WTC11 (cell line): ENCODE measurements at regions not wholly inside any gene's neighbourhood (a gene's known extent, or its start where the extent isn't known, plus 50 kb on each side); places are given as distances from the start of the nearest gene placed in this dataset.

Experiments
- ATAC-seq: fragments of 200-7000 bp; cut with Tn5 transposase; 2 replicates; pipeline ENCODE4 v1.10.0; 2021; ENCODE audit warnings: mild to moderate bottlenecking, moderate library complexity
- CTCF ChIA-PET: fragments of 300-600 bp; sonication (Branson Sonifier 250); formaldehyde crosslinking; loops from one replicate; lab custom pipeline; 2021; ENCODE audit warnings: antibody characterized with exemption; lab: Charles Lee
- POLR2A ChIA-PET: fragments of 350-600 bp; sonication (Branson Sonifier 250); formaldehyde crosslinking; loops from one replicate; lab custom pipeline; 2021; ENCODE audit warnings: antibody characterized with exemption; lab: Charles Lee
- DNase-seq: peaks from one replicate; pipeline ENCODE4 v3.0.0; 2021; ENCODE audit warnings: low spot score
- H3K27ac Mint-ChIP-seq: 2 replicates; pipeline ENCODE4 v1.8.0; 2021; ENCODE audit warnings: mixed read lengths
- H3K27me3 Mint-ChIP-seq: 2 replicates; pipeline ENCODE4 v1.8.0; 2021; ENCODE audit warnings: low read depth, mild to moderate bottlenecking, moderate library complexity, mixed read lengths
- H3K36me3 Mint-ChIP-seq: 2 replicates; pipeline ENCODE4 v1.8.0; 2021; ENCODE audit warnings: mixed read lengths
- H3K4me1 Mint-ChIP-seq: 2 replicates; pipeline ENCODE4 v1.8.0; 2022; ENCODE audit warnings: mixed read lengths
- H3K4me3 Mint-ChIP-seq: 2 replicates; pipeline ENCODE4 v1.8.0; 2021; ENCODE audit warnings: mild to moderate bottlenecking, moderate library complexity, mixed read lengths
- H3K9me3 Mint-ChIP-seq: 2 replicates; pipeline ENCODE4 v1.8.0; 2021; ENCODE audit warnings: mixed read lengths
- ELF4 ChIP-seq: sonication (generic); formaldehyde crosslinking; IDR thresholded peaks from 2 replicates; pipeline ENCODE4 v1.8.1; 2022; ENCODE audit warnings: low read depth, mild to moderate bottlenecking, moderate library complexity, missing genetic modification reagents
- FOXJ3 ChIP-seq: sonication (generic); formaldehyde crosslinking; IDR thresholded peaks from 2 replicates; pipeline ENCODE4 v1.9.0; 2021; ENCODE audit warnings: missing genetic modification reagents, mild to moderate bottlenecking, borderline replicate concordance
- GABPB1 ChIP-seq: sonication (generic); formaldehyde crosslinking; IDR thresholded peaks from 2 replicates; pipeline ENCODE4 v1.8.1; 2023; ENCODE audit warnings: mild to moderate bottlenecking, missing genetic modification reagents
- GTF2I ChIP-seq: fragments of 250-450 bp; sonication (Bioruptor Pico); conservative IDR thresholded peaks from 2 replicates; pipeline ENCODE4 v1.4.0; 2021; ENCODE audit warnings: mild to moderate bottlenecking
- MXD4 ChIP-seq: fragments of 250-450 bp; sonication (Bioruptor Pico); IDR thresholded peaks from 2 replicates; pipeline ENCODE4 v1.8.0; 2021; ENCODE audit warnings: mild to moderate bottlenecking, moderate library complexity, borderline replicate concordance
- NR3C1 ChIP-seq: sonication (generic); formaldehyde crosslinking; conservative IDR thresholded peaks from 2 replicates; pipeline ENCODE4 v1.8.1; 2023; ENCODE audit warnings: low read depth, mild to moderate bottlenecking, missing genetic modification reagents
- TCF7 ChIP-seq: sonication (generic); formaldehyde crosslinking; IDR thresholded peaks from 2 replicates; pipeline ENCODE4 v1.8.0; 2022; ENCODE audit warnings: mild to moderate bottlenecking, low read depth, missing genetic modification reagents, moderate library complexity
- TEAD1 ChIP-seq: sonication (generic); formaldehyde crosslinking; IDR thresholded peaks from 2 replicates; pipeline ENCODE4 v1.8.0; 2022; ENCODE audit warnings: mild to moderate bottlenecking, missing genetic modification reagents
- TEAD4 ChIP-seq: sonication (generic); formaldehyde crosslinking; IDR thresholded peaks from 2 replicates; pipeline ENCODE4 v1.8.0; 2022; ENCODE audit warnings: mild to moderate bottlenecking, missing genetic modification reagents
- ZNF138 ChIP-seq: sonication (generic); formaldehyde crosslinking; conservative IDR thresholded peaks from 2 replicates; pipeline ENCODE4 v1.8.1; 2022; ENCODE audit warnings: mild to moderate bottlenecking, moderate library complexity, missing genetic modification reagents
- ZNF219 ChIP-seq: sonication (generic); formaldehyde crosslinking; IDR thresholded peaks from 2 replicates; pipeline ENCODE4 v1.8.0; 2023; ENCODE audit warnings: missing genetic modification reagents, mild to moderate bottlenecking, borderline replicate concordance
- ZNF232 ChIP-seq: sonication (generic); formaldehyde crosslinking; IDR thresholded peaks from 2 replicates; pipeline ENCODE4 v1.8.0; 2022; ENCODE audit warnings: mild to moderate bottlenecking, missing genetic modification reagents
- ZNF396 ChIP-seq: fragments of 250-450 bp; sonication (Bioruptor Pico); IDR thresholded peaks from 2 replicates; pipeline ENCODE4 v1.8.0; 2021; ENCODE audit warnings: mild to moderate bottlenecking, moderate library complexity, borderline replicate concordance
- ZNF671 ChIP-seq: fragments of 250-450 bp; sonication (Bioruptor Pico); IDR thresholded peaks from 2 replicates; pipeline ENCODE4 v1.8.0; 2021; ENCODE audit warnings: mild to moderate bottlenecking
- TF ChIP-seq, protein P1 (sequence below): sonication (generic); formaldehyde crosslinking; IDR thresholded peaks from 2 replicates; pipeline ENCODE4 v1.8.0; 2022; ENCODE audit warnings: missing genetic modification reagents
- TF ChIP-seq, protein P2 (sequence below): sonication (generic); formaldehyde crosslinking; IDR thresholded peaks from 2 replicates; pipeline ENCODE4 v1.8.0; 2022; ENCODE audit warnings: mild to moderate bottlenecking, missing genetic modification reagents
- TF ChIP-seq, protein P3 (sequence below): sonication (generic); formaldehyde crosslinking; IDR thresholded peaks from 2 replicates; pipeline ENCODE4 v1.8.0; 2023; ENCODE audit warnings: missing genetic modification reagents, mild to moderate bottlenecking, borderline replicate concordance
- TF ChIP-seq, protein P4 (sequence below): sonication (generic); formaldehyde crosslinking; IDR thresholded peaks from 2 replicates; pipeline ENCODE4 v1.8.1; 2023; ENCODE audit warnings: mild to moderate bottlenecking, missing genetic modification reagents
- TF ChIP-seq, protein P5 (sequence below): sonication (generic); formaldehyde crosslinking; IDR thresholded peaks from 2 replicates; pipeline ENCODE4 v1.8.0; 2023; ENCODE audit warnings: missing genetic modification reagents
- TF ChIP-seq, protein P6 (sequence below): sonication (generic); formaldehyde crosslinking; IDR thresholded peaks from 2 replicates; pipeline ENCODE4 v1.8.0; 2022; ENCODE audit warnings: mild to moderate bottlenecking, missing genetic modification reagents
- TF ChIP-seq, protein P7 (sequence below): fragments of 200-600 bp; IDR thresholded peaks from 2 replicates; pipeline ENCODE4 v1.8.0; 2022; ENCODE audit warnings: antibody characterized with exemption
- TF ChIP-seq, protein P8 (sequence below): sonication (generic); formaldehyde crosslinking; IDR thresholded peaks from 2 replicates; pipeline ENCODE4 v1.8.0; 2022; ENCODE audit warnings: mild to moderate bottlenecking, missing genetic modification reagents

DNA sequence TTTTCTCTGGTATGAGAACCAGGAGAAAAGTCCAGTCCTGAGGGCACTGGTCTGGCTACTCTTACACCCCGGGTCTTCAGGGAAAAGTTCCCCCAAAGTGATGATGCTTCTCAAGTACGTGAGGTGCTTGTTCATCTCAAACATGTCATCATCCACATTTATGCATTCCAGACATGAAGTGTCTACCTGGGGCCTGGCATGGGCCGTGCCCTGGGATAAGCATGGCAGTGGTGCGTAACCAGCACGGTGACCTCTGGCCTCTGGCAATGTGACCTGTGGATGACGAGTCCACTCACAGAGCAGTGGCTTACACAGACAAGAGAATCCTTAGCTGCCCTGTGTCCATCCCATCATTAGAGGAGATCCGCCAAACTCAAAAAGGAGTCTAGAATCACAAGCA lies 74.8 kb upstream of the LGALSL start (continued):
- TF ChIP-seq, protein P1, sequence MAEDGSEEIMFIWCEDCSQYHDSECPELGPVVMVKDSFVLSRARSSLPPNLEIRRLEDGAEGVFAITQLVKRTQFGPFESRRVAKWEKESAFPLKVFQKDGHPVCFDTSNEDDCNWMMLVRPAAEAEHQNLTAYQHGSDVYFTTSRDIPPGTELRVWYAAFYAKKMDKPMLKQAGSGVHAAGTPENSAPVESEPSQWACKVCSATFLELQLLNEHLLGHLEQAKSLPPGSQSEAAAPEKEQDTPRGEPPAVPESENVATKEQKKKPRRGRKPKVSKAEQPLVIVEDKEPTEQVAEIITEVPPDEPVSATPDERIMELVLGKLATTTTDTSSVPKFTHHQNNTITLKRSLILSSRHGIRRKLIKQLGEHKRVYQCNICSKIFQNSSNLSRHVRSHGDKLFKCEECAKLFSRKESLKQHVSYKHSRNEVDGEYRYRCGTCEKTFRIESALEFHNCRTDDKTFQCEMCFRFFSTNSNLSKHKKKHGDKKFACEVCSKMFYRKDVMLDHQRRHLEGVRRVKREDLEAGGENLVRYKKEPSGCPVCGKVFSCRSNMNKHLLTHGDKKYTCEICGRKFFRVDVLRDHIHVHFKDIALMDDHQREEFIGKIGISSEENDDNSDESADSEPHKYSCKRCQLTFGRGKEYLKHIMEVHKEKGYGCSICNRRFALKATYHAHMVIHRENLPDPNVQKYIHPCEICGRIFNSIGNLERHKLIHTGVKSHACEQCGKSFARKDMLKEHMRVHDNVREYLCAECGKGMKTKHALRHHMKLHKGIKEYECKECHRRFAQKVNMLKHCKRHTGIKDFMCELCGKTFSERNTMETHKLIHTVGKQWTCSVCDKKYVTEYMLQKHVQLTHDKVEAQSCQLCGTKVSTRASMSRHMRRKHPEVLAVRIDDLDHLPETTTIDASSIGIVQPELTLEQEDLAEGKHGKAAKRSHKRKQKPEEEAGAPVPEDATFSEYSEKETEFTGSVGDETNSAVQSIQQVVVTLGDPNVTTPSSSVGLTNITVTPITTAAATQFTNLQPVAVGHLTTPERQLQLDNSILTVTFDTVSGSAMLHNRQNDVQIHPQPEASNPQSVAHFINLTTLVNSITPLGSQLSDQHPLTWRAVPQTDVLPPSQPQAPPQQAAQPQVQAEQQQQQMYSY: no peak
- no peak for TF ChIP-seq ELF4 (CRISPR knock-in tag)
- TF ChIP-seq ZNF671 (CRISPR knock-in tag): no peak
- TF ChIP-seq, protein P2, sequence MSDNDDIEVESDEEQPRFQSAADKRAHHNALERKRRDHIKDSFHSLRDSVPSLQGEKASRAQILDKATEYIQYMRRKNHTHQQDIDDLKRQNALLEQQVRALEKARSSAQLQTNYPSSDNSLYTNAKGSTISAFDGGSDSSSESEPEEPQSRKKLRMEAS (CRISPR knock-in tag): no peak
- TF ChIP-seq, protein P3, sequence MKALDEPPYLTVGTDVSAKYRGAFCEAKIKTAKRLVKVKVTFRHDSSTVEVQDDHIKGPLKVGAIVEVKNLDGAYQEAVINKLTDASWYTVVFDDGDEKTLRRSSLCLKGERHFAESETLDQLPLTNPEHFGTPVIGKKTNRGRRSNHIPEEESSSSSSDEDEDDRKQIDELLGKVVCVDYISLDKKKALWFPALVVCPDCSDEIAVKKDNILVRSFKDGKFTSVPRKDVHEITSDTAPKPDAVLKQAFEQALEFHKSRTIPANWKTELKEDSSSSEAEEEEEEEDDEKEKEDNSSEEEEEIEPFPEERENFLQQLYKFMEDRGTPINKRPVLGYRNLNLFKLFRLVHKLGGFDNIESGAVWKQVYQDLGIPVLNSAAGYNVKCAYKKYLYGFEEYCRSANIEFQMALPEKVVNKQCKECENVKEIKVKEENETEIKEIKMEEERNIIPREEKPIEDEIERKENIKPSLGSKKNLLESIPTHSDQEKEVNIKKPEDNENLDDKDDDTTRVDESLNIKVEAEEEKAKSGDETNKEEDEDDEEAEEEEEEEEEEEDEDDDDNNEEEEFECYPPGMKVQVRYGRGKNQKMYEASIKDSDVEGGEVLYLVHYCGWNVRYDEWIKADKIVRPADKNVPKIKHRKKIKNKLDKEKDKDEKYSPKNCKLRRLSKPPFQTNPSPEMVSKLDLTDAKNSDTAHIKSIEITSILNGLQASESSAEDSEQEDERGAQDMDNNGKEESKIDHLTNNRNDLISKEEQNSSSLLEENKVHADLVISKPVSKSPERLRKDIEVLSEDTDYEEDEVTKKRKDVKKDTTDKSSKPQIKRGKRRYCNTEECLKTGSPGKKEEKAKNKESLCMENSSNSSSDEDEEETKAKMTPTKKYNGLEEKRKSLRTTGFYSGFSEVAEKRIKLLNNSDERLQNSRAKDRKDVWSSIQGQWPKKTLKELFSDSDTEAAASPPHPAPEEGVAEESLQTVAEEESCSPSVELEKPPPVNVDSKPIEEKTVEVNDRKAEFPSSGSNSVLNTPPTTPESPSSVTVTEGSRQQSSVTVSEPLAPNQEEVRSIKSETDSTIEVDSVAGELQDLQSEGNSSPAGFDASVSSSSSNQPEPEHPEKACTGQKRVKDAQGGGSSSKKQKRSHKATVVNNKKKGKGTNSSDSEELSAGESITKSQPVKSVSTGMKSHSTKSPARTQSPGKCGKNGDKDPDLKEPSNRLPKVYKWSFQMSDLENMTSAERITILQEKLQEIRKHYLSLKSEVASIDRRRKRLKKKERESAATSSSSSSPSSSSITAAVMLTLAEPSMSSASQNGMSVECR (CRISPR knock-in tag): no peak
- TF ChIP-seq, protein P4, sequence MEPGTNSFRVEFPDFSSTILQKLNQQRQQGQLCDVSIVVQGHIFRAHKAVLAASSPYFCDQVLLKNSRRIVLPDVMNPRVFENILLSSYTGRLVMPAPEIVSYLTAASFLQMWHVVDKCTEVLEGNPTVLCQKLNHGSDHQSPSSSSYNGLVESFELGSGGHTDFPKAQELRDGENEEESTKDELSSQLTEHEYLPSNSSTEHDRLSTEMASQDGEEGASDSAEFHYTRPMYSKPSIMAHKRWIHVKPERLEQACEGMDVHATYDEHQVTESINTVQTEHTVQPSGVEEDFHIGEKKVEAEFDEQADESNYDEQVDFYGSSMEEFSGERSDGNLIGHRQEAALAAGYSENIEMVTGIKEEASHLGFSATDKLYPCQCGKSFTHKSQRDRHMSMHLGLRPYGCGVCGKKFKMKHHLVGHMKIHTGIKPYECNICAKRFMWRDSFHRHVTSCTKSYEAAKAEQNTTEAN: no peak
- TF ChIP-seq, protein P5, sequence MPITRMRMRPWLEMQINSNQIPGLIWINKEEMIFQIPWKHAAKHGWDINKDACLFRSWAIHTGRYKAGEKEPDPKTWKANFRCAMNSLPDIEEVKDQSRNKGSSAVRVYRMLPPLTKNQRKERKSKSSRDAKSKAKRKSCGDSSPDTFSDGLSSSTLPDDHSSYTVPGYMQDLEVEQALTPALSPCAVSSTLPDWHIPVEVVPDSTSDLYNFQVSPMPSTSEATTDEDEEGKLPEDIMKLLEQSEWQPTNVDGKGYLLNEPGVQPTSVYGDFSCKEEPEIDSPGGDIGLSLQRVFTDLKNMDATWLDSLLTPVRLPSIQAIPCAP: no peak
- TF ChIP-seq NR3C1 (CRISPR knock-in tag): no peak
- TF ChIP-seq MXD4 (CRISPR knock-in tag): no peak
- no peak for TF ChIP-seq ZNF232 (CRISPR knock-in tag)
- no peak for TF ChIP-seq ZNF219

DNA sequence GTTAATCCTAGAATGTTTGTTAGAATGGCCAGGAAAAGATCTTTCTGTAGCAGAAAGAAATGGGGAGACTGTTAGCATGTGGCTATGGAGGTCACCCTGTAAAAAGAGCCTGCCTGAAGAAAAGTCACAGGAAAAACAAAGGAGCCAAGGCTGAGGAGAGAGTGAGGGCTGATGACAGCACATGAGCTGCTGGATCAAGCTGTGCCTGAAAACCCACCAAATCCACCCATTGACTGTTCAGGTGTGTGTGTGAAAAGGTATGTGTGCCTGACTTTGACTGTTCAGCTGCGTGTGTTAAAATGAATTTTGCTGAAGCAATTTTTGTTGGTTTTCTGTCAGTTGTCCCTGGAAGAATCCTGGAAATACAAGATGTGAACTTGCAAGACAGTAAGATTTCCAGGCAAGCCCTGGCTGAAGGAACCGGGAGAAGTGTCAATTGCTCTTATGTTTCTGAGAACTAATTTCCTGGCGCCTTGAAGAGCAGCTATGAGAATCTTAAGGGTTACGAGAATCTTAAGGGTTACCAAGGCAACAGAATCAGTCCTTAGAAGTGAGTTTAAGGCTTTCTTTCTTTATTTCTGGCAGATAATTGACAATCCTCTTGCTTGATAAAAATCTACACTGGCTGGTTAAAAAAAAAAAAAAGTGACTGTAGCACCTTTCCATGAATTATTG lies 73.0 kb upstream of the LGALSL start:
- Mint-ChIP-seq H3K9me3 (peaks cover 7% of the 10 kb centered on the region), H3K36me3 (no peaks in the 10 kb centered on the region), H3K27ac (no peak overlapping the region), H3K27me3 (no peaks in the 10 kb centered on the region), H3K4me3 (no peak overlapping the region), H3K4me1 (no peaks in the 10 kb centered on the region)
- ATAC-seq (no peak), DNase-seq (no peak)
- ChIA-PET POLR2A (interaction anchor here (0.7 to 1.0 kb wide), 2 partner anchors 17 to 275 kb away, joined by 3 to 5 read pairs; no protein-coding TSS in a partner anchor), CTCF (no interaction called here)
- TF ChIP-seq GTF2I (CRISPR knock-in tag) (no peak), GABPB1 (CRISPR knock-in tag) (no peak), TCF7 (no peak), ZNF396 (CRISPR knock-in tag) (no peak), ZNF138 (CRISPR knock-in tag) (no peak), TEAD4 (CRISPR knock-in tag) (no peak), TEAD1 (CRISPR knock-in tag) (no peak), FOXJ3 (CRISPR knock-in tag) (no peak)
- TF ChIP-seq, protein P6, sequence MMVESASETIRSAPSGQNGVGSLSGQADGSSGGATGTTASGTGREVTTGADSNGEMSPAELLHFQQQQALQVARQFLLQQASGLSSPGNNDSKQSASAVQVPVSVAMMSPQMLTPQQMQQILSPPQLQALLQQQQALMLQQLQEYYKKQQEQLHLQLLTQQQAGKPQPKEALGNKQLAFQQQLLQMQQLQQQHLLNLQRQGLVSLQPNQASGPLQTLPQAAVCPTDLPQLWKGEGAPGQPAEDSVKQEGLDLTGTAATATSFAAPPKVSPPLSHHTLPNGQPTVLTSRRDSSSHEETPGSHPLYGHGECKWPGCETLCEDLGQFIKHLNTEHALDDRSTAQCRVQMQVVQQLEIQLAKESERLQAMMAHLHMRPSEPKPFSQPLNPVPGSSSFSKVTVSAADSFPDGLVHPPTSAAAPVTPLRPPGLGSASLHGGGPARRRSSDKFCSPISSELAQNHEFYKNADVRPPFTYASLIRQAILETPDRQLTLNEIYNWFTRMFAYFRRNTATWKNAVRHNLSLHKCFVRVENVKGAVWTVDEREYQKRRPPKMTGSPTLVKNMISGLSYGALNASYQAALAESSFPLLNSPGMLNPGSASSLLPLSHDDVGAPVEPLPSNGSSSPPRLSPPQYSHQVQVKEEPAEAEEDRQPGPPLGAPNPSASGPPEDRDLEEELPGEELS (CRISPR knock-in tag): no peak
- TF ChIP-seq, protein P7, sequence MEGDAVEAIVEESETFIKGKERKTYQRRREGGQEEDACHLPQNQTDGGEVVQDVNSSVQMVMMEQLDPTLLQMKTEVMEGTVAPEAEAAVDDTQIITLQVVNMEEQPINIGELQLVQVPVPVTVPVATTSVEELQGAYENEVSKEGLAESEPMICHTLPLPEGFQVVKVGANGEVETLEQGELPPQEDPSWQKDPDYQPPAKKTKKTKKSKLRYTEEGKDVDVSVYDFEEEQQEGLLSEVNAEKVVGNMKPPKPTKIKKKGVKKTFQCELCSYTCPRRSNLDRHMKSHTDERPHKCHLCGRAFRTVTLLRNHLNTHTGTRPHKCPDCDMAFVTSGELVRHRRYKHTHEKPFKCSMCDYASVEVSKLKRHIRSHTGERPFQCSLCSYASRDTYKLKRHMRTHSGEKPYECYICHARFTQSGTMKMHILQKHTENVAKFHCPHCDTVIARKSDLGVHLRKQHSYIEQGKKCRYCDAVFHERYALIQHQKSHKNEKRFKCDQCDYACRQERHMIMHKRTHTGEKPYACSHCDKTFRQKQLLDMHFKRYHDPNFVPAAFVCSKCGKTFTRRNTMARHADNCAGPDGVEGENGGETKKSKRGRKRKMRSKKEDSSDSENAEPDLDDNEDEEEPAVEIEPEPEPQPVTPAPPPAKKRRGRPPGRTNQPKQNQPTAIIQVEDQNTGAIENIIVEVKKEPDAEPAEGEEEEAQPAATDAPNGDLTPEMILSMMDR: no peak
- TF ChIP-seq, protein P8, sequence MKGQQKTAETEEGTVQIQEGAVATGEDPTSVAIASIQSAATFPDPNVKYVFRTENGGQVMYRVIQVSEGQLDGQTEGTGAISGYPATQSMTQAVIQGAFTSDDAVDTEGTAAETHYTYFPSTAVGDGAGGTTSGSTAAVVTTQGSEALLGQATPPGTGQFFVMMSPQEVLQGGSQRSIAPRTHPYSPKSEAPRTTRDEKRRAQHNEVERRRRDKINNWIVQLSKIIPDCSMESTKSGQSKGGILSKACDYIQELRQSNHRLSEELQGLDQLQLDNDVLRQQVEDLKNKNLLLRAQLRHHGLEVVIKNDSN (CRISPR knock-in tag): no peak
